Glutamatergic neuron (in vitro differentiated cells): ENCODE measurements at regions not wholly inside any gene's neighbourhood (a gene's known extent, or its start where the extent isn't known, plus 50 kb on each side); places are given as distances from the start of the nearest gene placed in this dataset.

Source experiments
- DNase-seq: peaks from one replicate; pipeline ENCODE4 v3.0.0; 2022
- H3K27ac Mint-ChIP-seq: one replicate; pipeline ENCODE4 v1.8.0; 2020; ENCODE audit warnings: mild to moderate bottlenecking, mixed read lengths, inconsistent platforms; ENCODE audit not compliant: unreplicated experiment
- H3K27me3 Mint-ChIP-seq: one replicate; pipeline ENCODE4 v1.8.0; 2020; ENCODE audit warnings: mild to moderate bottlenecking, moderate library complexity, mixed read lengths, inconsistent platforms; ENCODE audit not compliant: unreplicated experiment
- H3K36me3 Mint-ChIP-seq: one replicate; pipeline ENCODE4 v1.8.0; 2020; ENCODE audit warnings: mild to moderate bottlenecking, mixed read lengths, inconsistent platforms; ENCODE audit not compliant: unreplicated experiment
- H3K4me1 Mint-ChIP-seq: one replicate; pipeline ENCODE4 v1.8.0; 2020; ENCODE audit warnings: mild to moderate bottlenecking, low read depth, mixed read lengths, inconsistent platforms; ENCODE audit not compliant: unreplicated experiment
- H3K4me3 Mint-ChIP-seq: one replicate; pipeline ENCODE4 v1.8.0; 2020; ENCODE audit warnings: mild to moderate bottlenecking, mixed read lengths, inconsistent platforms; ENCODE audit not compliant: unreplicated experiment
- H3K9me3 Mint-ChIP-seq: one replicate; pipeline ENCODE4 v1.8.0; 2020; ENCODE audit warnings: mild to moderate bottlenecking, moderate library complexity, mixed read lengths, inconsistent platforms; ENCODE audit not compliant: unreplicated experiment
- CTCF ChIP-seq: fragments of 200-600 bp; sonication (generic); IDR thresholded peaks from one replicate; pipeline ENCODE4 v1.5.0; 2021; ENCODE audit not compliant: partially characterized antibody, unreplicated experiment

GRCh38 chr7:108997480-108997879, 427.8 kb downstream of the DNAJB9 start:
- H3K27ac Mint-ChIP-seq: no peak overlapping the region
- no peak for TF ChIP-seq CTCF
- H3K36me3 Mint-ChIP-seq: no peaks in the 10 kb centered on the region
- no peaks in the 10 kb centered on the region for H3K4me1 Mint-ChIP-seq
- H3K27me3 Mint-ChIP-seq: no peaks in the 10 kb centered on the region
- no peaks in the 10 kb centered on the region for H3K9me3 Mint-ChIP-seq
- DNase-seq: no peak
- H3K4me3 Mint-ChIP-seq: no peak overlapping the region

GRCh38 chr7:109003742-109004141, 434.1 kb downstream of the DNAJB9 start:
- Mint-ChIP-seq H3K9me3 (no peaks in the 10 kb centered on the region), H3K36me3 (no peaks in the 10 kb centered on the region), H3K27ac (no peak overlapping the region), H3K27me3 (peaks cover 2% of the 10 kb centered on the region), H3K4me3 (no peak overlapping the region), H3K4me1 (no peaks in the 10 kb centered on the region)
- DNase-seq: no peak
- TF ChIP-seq CTCF: no peak

GRCh38 chr7:109009636-109010035, 440.0 kb downstream of the DNAJB9 start:
- Mint-ChIP-seq H3K36me3 (no peaks in the 10 kb centered on the region), H3K27ac (no peak overlapping the region), H3K9me3 (no peaks in the 10 kb centered on the region), H3K4me1 (no peaks in the 10 kb centered on the region), H3K27me3 (peaks cover 2% of the 10 kb centered on the region), H3K4me3 (no peak overlapping the region)
- TF ChIP-seq CTCF: no peak
- DNase-seq: no peak

GRCh38 chr7:109020251-109020650, 450.6 kb downstream of the DNAJB9 start:
- DNase-seq: no peak
- Mint-ChIP-seq H3K4me1 (no peaks in the 10 kb centered on the region), H3K9me3 (no peaks in the 10 kb centered on the region), H3K36me3 (peaks cover 5% of the 10 kb centered on the region), H3K27me3 (peaks cover 1% of the 10 kb centered on the region), H3K27ac (no peak overlapping the region), H3K4me3 (no peak overlapping the region)
- TF ChIP-seq CTCF: no peak

GRCh38 chr7:109021390-109021789, 451.7 kb downstream of the DNAJB9 start:
- Mint-ChIP-seq H3K4me1 (no peaks in the 10 kb centered on the region), H3K27ac (no peak overlapping the region), H3K27me3 (peaks cover 1% of the 10 kb centered on the region), H3K36me3 (no peaks in the 10 kb centered on the region), H3K9me3 (no peaks in the 10 kb centered on the region), H3K4me3 (no peak overlapping the region)
- DNase-seq: no peak
- TF ChIP-seq CTCF: no peak
